ENCODE measurements at regions not wholly inside any gene's neighbourhood (a gene's known extent, or its start where the extent isn't known, plus 50 kb on each side); places are given as distances from the start of the nearest gene placed in this dataset.

DNA sequence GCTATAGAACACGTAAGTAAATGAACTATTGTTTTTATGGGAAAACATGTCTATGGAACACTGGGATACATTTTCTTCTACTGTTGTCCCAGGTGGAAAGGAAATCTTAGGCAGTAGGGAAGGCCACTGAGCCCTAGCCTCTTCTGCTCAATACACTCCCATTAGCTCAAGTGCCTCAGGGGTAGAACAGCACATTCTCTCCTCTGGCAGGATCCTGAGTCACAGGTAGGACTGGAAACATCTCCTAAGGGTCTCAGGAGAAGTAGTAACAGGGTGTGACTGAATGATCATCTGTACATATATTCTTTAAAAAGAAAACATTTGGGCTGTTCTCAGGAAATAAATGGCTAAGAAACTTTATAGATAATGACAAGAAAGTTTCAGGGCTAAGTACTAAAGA lies 175.6 kb upstream of the ESRRG start:
- no peaks in the 10 kb centered on the region for H3K27me3 Mint-ChIP-seq

GRCh38 chr1:216896146-216896545 lies 172.9 kb upstream of the ESRRG start:
- no peak overlapping the region for H3K27ac Mint-ChIP-seq
- ATAC-seq: no peak
- no peak for DNase-seq (ENCODE audit: low spot score)
- peaks cover 7% of the 10 kb centered on the region for H3K9me3 Mint-ChIP-seq
- no peaks in the 10 kb centered on the region for H3K4me1 Mint-ChIP-seq (ENCODE audit: low read depth in 2 of 2)
- H3K36me3 Mint-ChIP-seq: no peaks in the 10 kb centered on the region
- no peak overlapping the region for H3K4me3 Mint-ChIP-seq
- H3K27me3 Mint-ChIP-seq: no peaks in the 10 kb centered on the region

More for the DNA sequence above, 175.6 kb upstream of the ESRRG start:
- peaks cover 8% of the 10 kb centered on the region for H3K9me3 Mint-ChIP-seq
- H3K4me3 Mint-ChIP-seq: no peak overlapping the region
- H3K27ac Mint-ChIP-seq: no peak overlapping the region
- ATAC-seq (no peak), DNase-seq (ENCODE audit: low spot score) (no peak)
- no peaks in the 10 kb centered on the region for H3K4me1 Mint-ChIP-seq (ENCODE audit: low read depth in 2 of 2)
- no peaks in the 10 kb centered on the region for H3K36me3 Mint-ChIP-seq

- Mint-ChIP-seq H3K4me1 (ENCODE audit: low read depth in 2 of 2) (no peaks in the 10 kb centered on the region), H3K4me3 (no peak overlapping the region), H3K27me3 (no peaks in the 10 kb centered on the region), H3K27ac (no peak overlapping the region), H3K9me3 (peaks cover 8% of the 10 kb centered on the region), H3K36me3 (no peaks in the 10 kb centered on the region)
- ATAC-seq (no peak), DNase-seq (ENCODE audit: low spot score) (no peak)
These were observed 171.3 kb upstream of the ESRRG start for GRCh38 chr1:216894494-216894893.

- Mint-ChIP-seq H3K9me3 (peaks cover 8% of the 10 kb centered on the region), H3K4me1 (ENCODE audit: low read depth in 2 of 2) (no peaks in the 10 kb centered on the region), H3K36me3 (no peaks in the 10 kb centered on the region), H3K4me3 (no peak overlapping the region), H3K27me3 (no peaks in the 10 kb centered on the region), H3K27ac (no peak overlapping the region)
- no peak for DNase-seq (ENCODE audit: low spot score)
- ATAC-seq: no peak
These were observed 169.4 kb upstream of the ESRRG start for GRCh38 chr1:216892581-216893160.

- no peak for DNase-seq (ENCODE audit: low spot score)
- Mint-ChIP-seq H3K27ac (no peak overlapping the region), H3K4me1 (ENCODE audit: low read depth in 2 of 2) (no peaks in the 10 kb centered on the region), H3K4me3 (no peak overlapping the region), H3K9me3 (peaks cover 7% of the 10 kb centered on the region), H3K27me3 (no peaks in the 10 kb centered on the region), H3K36me3 (no peaks in the 10 kb centered on the region)
- ATAC-seq: no peak
These were observed 167.6 kb upstream of the ESRRG start for GRCh38 chr1:216890871-216891270.

GRCh38 chr1:216888731-216889130 lies 165.5 kb upstream of the ESRRG start:
- H3K4me1 Mint-ChIP-seq (ENCODE audit: low read depth in 2 of 2): no peaks in the 10 kb centered on the region
- H3K9me3 Mint-ChIP-seq: peaks cover 10% of the 10 kb centered on the region
- no peak for ATAC-seq
- H3K4me3 Mint-ChIP-seq: no peak overlapping the region
- H3K27ac Mint-ChIP-seq: no peak overlapping the region
- H3K36me3 Mint-ChIP-seq: no peaks in the 10 kb centered on the region
- H3K27me3 Mint-ChIP-seq: no peaks in the 10 kb centered on the region
- DNase-seq (ENCODE audit: low spot score): no peak

GRCh38 chr1:216887032-216887431 lies 163.8 kb upstream of the ESRRG start:
- H3K9me3 Mint-ChIP-seq: peaks cover 10% of the 10 kb centered on the region
- H3K27me3 Mint-ChIP-seq: no peaks in the 10 kb centered on the region
- H3K4me1 Mint-ChIP-seq (ENCODE audit: low read depth in 2 of 2): no peaks in the 10 kb centered on the region
- H3K4me3 Mint-ChIP-seq: no peak overlapping the region
- no peak overlapping the region for H3K27ac Mint-ChIP-seq
- DNase-seq (ENCODE audit: low spot score) (no peak), ATAC-seq (no peak)
- H3K36me3 Mint-ChIP-seq: no peaks in the 10 kb centered on the region

- no peaks in the 10 kb centered on the region for H3K4me1 Mint-ChIP-seq (ENCODE audit: low read depth in 2 of 2)
- no peak for ATAC-seq
- no peak for DNase-seq (ENCODE audit: low spot score)
- H3K4me3 Mint-ChIP-seq: no peak overlapping the region
- H3K36me3 Mint-ChIP-seq: no peaks in the 10 kb centered on the region
- no peaks in the 10 kb centered on the region for H3K27me3 Mint-ChIP-seq
- H3K27ac Mint-ChIP-seq: no peak overlapping the region
- peaks cover 7% of the 10 kb centered on the region for H3K9me3 Mint-ChIP-seq
These were observed 161.5 kb upstream of the ESRRG start for GRCh38 chr1:216884614-216885229.

GRCh38 chr1:216883518-216883917 lies 160.3 kb upstream of the ESRRG start:
- Mint-ChIP-seq H3K36me3 (no peaks in the 10 kb centered on the region), H3K4me1 (ENCODE audit: low read depth in 2 of 2) (no peaks in the 10 kb centered on the region), H3K27ac (no peak overlapping the region), H3K4me3 (no peak overlapping the region), H3K9me3 (peaks cover 10% of the 10 kb centered on the region), H3K27me3 (no peaks in the 10 kb centered on the region)
- ATAC-seq (no peak), DNase-seq (ENCODE audit: low spot score) (no peak)

DNA sequence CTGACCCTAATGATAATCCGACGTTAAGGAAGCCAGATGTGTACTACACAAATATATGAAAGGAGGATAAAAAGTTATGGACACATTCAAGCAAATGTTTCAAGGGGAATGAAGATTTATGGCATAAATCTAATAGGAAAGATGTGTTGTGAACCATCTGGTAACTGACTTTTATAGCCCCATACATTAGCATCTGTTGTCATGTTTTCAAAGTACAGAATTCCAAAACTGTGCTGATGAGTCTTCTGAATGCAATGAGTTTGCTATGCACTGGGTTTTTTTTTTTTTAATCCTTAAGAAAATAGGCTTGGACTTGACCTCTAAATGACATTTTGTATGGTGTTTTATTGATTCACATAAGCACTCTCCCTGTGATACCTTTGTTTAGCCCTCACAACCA lies 158.5 kb upstream of the ESRRG start:
- no peaks in the 10 kb centered on the region for H3K27me3 Mint-ChIP-seq
- DNase-seq (ENCODE audit: low spot score): no peak
- no peaks in the 10 kb centered on the region for H3K36me3 Mint-ChIP-seq
- no peak overlapping the region for H3K4me3 Mint-ChIP-seq
- H3K4me1 Mint-ChIP-seq (ENCODE audit: low read depth in 2 of 2): no peaks in the 10 kb centered on the region
- H3K27ac Mint-ChIP-seq: no peak overlapping the region
- no peak for ATAC-seq
- H3K9me3 Mint-ChIP-seq: peaks cover 13% of the 10 kb centered on the region

GRCh38 chr1:216866714-216867113 lies 143.5 kb upstream of the ESRRG start:
- Mint-ChIP-seq H3K27ac (no peak overlapping the region), H3K9me3 (peaks cover 3% of the 10 kb centered on the region), H3K36me3 (no peaks in the 10 kb centered on the region), H3K27me3 (no peaks in the 10 kb centered on the region), H3K4me1 (ENCODE audit: low read depth in 2 of 2) (no peaks in the 10 kb centered on the region), H3K4me3 (no peak overlapping the region)
- ATAC-seq: no peak
- DNase-seq (ENCODE audit: low spot score): no peak

DNA sequence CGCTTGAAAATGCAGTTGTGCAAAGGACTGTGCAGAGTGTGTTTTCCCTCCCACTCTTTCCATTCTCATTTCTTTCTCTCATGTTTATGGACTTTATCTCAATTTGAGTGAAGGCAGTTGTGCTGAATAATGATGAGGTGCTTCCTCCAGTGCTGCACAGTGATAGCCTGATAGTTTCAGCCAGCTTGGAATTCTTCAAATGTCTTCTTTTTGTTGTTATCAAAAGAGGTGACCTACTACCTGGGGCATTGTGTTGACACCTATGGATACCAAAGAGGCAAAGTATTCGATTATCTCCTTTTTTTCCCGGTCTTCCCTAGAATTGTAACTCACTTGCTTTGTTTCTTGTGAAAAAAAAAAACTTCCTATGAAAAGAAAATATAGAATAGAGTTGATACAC lies 132.6 kb upstream of the ESRRG start:
- H3K9me3 Mint-ChIP-seq: peaks cover 19% of the 10 kb centered on the region
- H3K4me1 Mint-ChIP-seq (ENCODE audit: low read depth in 2 of 2): no peaks in the 10 kb centered on the region
- DNase-seq (ENCODE audit: low spot score) (no peak), ATAC-seq (no peak)
- H3K36me3 Mint-ChIP-seq: no peaks in the 10 kb centered on the region
- no peaks in the 10 kb centered on the region for H3K27me3 Mint-ChIP-seq
- H3K4me3 Mint-ChIP-seq: no peak overlapping the region
- H3K27ac Mint-ChIP-seq: no peak overlapping the region

DNA sequence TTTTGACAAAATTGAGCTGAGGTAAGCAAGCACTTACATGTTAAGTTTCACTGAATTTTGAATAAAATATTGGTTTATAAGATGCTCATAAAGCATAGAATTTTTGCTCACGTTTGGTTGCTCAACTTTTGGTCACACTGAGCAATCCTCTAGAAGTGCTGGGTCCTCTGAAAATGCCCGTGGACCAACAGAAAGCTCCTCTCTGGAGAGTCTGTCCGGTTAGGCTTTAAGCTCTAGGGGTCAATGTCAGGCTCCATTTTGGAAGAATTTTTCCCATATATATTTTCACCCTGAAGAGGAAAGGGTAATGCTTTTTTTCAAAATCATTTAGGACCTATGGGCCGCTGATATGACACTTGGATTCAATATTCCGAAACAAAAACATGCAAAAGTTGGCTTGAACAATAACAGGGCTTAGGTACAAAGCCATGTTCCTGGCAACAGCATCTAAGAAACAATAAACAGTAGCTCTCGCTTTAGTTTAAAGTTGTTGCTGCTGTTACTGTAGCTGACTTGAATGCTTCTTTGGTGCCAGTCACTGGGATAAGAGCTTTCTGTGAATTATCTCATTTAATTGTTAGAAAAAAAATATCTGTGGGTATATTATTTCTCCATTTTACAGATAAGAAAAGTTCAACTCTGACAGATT lies 131.7 kb upstream of the ESRRG start:
- Mint-ChIP-seq H3K27me3 (no peaks in the 10 kb centered on the region), H3K4me1 (ENCODE audit: low read depth in 2 of 2) (no peaks in the 10 kb centered on the region), H3K36me3 (no peaks in the 10 kb centered on the region), H3K4me3 (no peak overlapping the region), H3K27ac (no peak overlapping the region), H3K9me3 (peaks cover 12% of the 10 kb centered on the region)
- ATAC-seq (no peak), DNase-seq (ENCODE audit: low spot score) (no peak)

DNA sequence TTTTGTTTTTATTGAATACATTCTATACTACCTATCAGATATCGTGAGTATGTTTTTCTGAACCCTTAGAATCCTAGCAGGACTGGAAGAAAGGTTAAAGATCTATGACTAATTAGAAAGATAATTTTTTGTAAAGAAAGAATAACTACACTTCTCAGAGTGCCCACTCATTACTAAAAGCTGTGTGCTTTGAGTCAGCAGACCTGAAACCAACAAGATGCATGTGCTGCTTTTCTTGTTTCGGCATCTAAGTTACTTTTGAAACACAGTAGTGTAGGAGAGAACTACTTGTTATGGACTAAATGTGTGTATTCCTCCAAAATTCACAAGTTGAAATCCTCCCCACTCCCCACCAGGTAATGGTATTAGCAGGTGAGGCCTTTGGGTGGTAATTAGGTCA lies 127.8 kb upstream of the ESRRG start:
- H3K4me1 Mint-ChIP-seq (ENCODE audit: low read depth in 2 of 2): no peaks in the 10 kb centered on the region
- DNase-seq (ENCODE audit: low spot score) (no peak), ATAC-seq (no peak)
- peaks cover 14% of the 10 kb centered on the region for H3K9me3 Mint-ChIP-seq
- H3K36me3 Mint-ChIP-seq: no peaks in the 10 kb centered on the region
- no peak overlapping the region for H3K27ac Mint-ChIP-seq
- H3K27me3 Mint-ChIP-seq: no peaks in the 10 kb centered on the region
- no peak overlapping the region for H3K4me3 Mint-ChIP-seq

Data from natural killer cell treated with Interleukin-12 subunit alpha and Interleukin-12 subunit beta and Interleukin-15 and Interleukin-18, amount 100 ng/mL, for 72 hours (primary cell).